Breast epithelium (tissue), 4 donors: ENCODE measurements at regions not wholly inside any gene's neighbourhood (a gene's known extent, or its start where the extent isn't known, plus 50 kb on each side); places are given as distances from the start of the nearest gene placed in this dataset.

ENCODE experiments used
- DNase-seq, 2 donors: peaks; one replicate each; pipeline ENCODE4 v3.0.0-alpha.2; 2019; ENCODE audit warnings: low spot score in 2 of 2
- H3K27ac ChIP-seq, 2 donors: fragments of 200-600 bp; sonication (generic) in 1 of 2; one replicate each; pipeline ENCODE4 v1.5.1; 2016 to 2019; ENCODE audit warnings: mild to moderate bottlenecking in 1 of 2
- H3K27me3 ChIP-seq, 2 donors: fragments of 200-600 bp; sonication (generic) in 1 of 2; one replicate each; pipeline versions ENCODE4 v1.5.1 to v1.6.0; 2017 to 2019; ENCODE audit warnings: control low read depth in 1 of 2, mild to moderate bottlenecking in 1 of 2
- H3K36me3 ChIP-seq: fragments of 200-600 bp; one replicate; pipeline ENCODE4 v1.5.1; 2019
- H3K4me1 ChIP-seq, 2 donors: fragments of 200-600 bp; sonication (generic); one replicate each; pipeline ENCODE4 v1.5.1; 2016 to 2019; ENCODE audit warnings: control low read depth in 1 of 2
- H3K4me3 ChIP-seq, 3 donors: fragments of 200-600 bp; sonication (generic); 1 replicate in 2 of 3; 2 replicates in 1 of 3; pipeline ENCODE4 v1.5.1; 2016 to 2019; ENCODE audit warnings: mild to moderate bottlenecking in 3 of 3, moderate library complexity in 2 of 3
- H3K9me3 ChIP-seq, 2 donors: fragments of 200-600 bp; sonication (generic) in 1 of 2; one replicate each; pipeline ENCODE4 v1.5.1; 2016 to 2019; ENCODE audit warnings: control low read depth in 1 of 2
- CTCF ChIP-seq, 3 donors: fragments of 450-650 bp; IDR thresholded peaks; one replicate each; pipeline ENCODE4 v1.5.1; 2016 to 2017; ENCODE audit warnings: antibody characterized with exemption in 3 of 3, mild to moderate bottlenecking in 3 of 3, moderate library complexity in 3 of 3
- POLR2A ChIP-seq: fragments of 450-650 bp; IDR thresholded peaks from one replicate; pipeline ENCODE4 v1.6.1; 2016; ENCODE audit warnings: antibody characterized with exemption, mild to moderate bottlenecking, moderate library complexity
- POLR2AphosphoS5 ChIP-seq, 3 donors: sonication (generic); formaldehyde crosslinking; IDR thresholded peaks; one replicate each; pipeline ENCODE4 v1.6.1; 2017; ENCODE audit warnings: antibody characterized with exemption in 3 of 3
- intact Hi-C: fragments of 100-400 bp; cut with DNase I; formaldehyde crosslinking; loops from one replicate; pipeline ENCODE4 v1.15.1; 2023; ENCODE audit warnings: low total_unique reads

- Histone ChIP-seq H3K27ac (peak overlapping the region; percentile 45 to 62), H3K4me3 (no peak overlapping the region), H3K9me3 (peaks cover 7 to 15% of the 10 kb centered on the region in 2 donors), H3K27me3 (no peaks in the 10 kb centered on the region), H3K36me3 (no peaks in the 10 kb centered on the region), H3K4me1 (no peaks in the 10 kb centered on the region)
- DNase-seq: peak in 1 of 2 donors; percentile 39
- TF ChIP-seq POLR2AphosphoS5 (IDR thresholded peaks at IDR 0.05) (no peak), POLR2A (no peak), CTCF (IDR thresholded peaks at IDR 0.05) (no peak)
- intact Hi-C loops: no loop called here
These were observed 96.2 kb upstream of the DLX2 start for GRCh38 chr2:172198908-172199307.

- intact Hi-C loops: no loop called here
- no peak for DNase-seq
- Histone ChIP-seq H3K36me3 (no peaks in the 10 kb centered on the region), H3K4me3 (no peak overlapping the region), H3K27ac (peak overlapping the region in 1 of 2 donors; percentile 13), H3K9me3 (peaks cover 5 to 6% of the 10 kb centered on the region in 2 donors), H3K4me1 (no peaks in the 10 kb centered on the region), H3K27me3 (no peaks in the 10 kb centered on the region)
- TF ChIP-seq POLR2A (no peak), CTCF (IDR thresholded peaks at IDR 0.05) (no peak), POLR2AphosphoS5 (IDR thresholded peaks at IDR 0.05) (no peak)
These were observed 97.9 kb upstream of the DLX2 start for GRCh38 chr2:172200495-172201085.

- no peaks in the 10 kb centered on the region for H3K36me3 ChIP-seq
- DNase-seq: no peak
- H3K4me3 ChIP-seq: no peak overlapping the region
- H3K27ac ChIP-seq: no peak overlapping the region
- no peaks in the 10 kb centered on the region for H3K27me3 ChIP-seq
- intact Hi-C loops: no loop called here
- TF ChIP-seq POLR2AphosphoS5 (IDR thresholded peaks at IDR 0.05): no peak
- no peak for TF ChIP-seq POLR2A
- no peak for TF ChIP-seq CTCF (IDR thresholded peaks at IDR 0.05)
- peaks cover 5 to 6% of the 10 kb centered on the region in 2 donors for H3K9me3 ChIP-seq
- H3K4me1 ChIP-seq: no peaks in the 10 kb centered on the region
These were observed 101.6 kb upstream of the DLX2 start for GRCh38 chr2:172204309-172204708.

GRCh38 chr2:172204762-172205161 lies 102.1 kb upstream of the DLX2 start:
- Histone ChIP-seq H3K4me1 (no peaks in the 10 kb centered on the region), H3K36me3 (no peaks in the 10 kb centered on the region), H3K4me3 (no peak overlapping the region), H3K27ac (no peak overlapping the region), H3K9me3 (peaks cover 5 to 6% of the 10 kb centered on the region in 2 donors), H3K27me3 (no peaks in the 10 kb centered on the region)
- intact Hi-C loops: loop anchor here (5.0 kb wide), 1 partner anchor 53 kb away; no protein-coding TSS in a partner anchor
- no peak for DNase-seq
- TF ChIP-seq POLR2AphosphoS5 (IDR thresholded peaks at IDR 0.05): no peak
- no peak for TF ChIP-seq POLR2A
- TF ChIP-seq CTCF (IDR thresholded peaks at IDR 0.05): no peak

GRCh38 chr2:172205292-172205691 lies 102.6 kb upstream of the DLX2 start:
- Histone ChIP-seq H3K27me3 (no peaks in the 10 kb centered on the region), H3K4me1 (no peaks in the 10 kb centered on the region), H3K9me3 (peaks cover 2 to 3% of the 10 kb centered on the region in 2 donors), H3K4me3 (no peak overlapping the region), H3K27ac (no peak overlapping the region), H3K36me3 (no peaks in the 10 kb centered on the region)
- intact Hi-C loops: loop anchor here (5.0 kb wide), 1 partner anchor 52 kb away; no protein-coding TSS in a partner anchor
- no peak for DNase-seq
- TF ChIP-seq POLR2AphosphoS5 (IDR thresholded peaks at IDR 0.05): no peak
- TF ChIP-seq POLR2A: no peak
- TF ChIP-seq CTCF (IDR thresholded peaks at IDR 0.05): no peak
